GM18951 (cell line): ENCODE measurements at regions not wholly inside any gene's neighbourhood (a gene's known extent, or its start where the extent isn't known, plus 50 kb on each side); places are given as distances from the start of the nearest gene placed in this dataset.
"Not testable (repeated sequence)": the region's sequence is repeated elsewhere in the genome, so short reads cannot be mapped to it uniquely, and the experiment has no call there.

ENCODE experiments used
- POLR2A ChIP-seq: IDR thresholded peaks from 4 replicates; pipeline ENCODE4 v1.6.1; 2011; ENCODE audit warnings: mild to moderate bottlenecking; ENCODE audit not compliant: insufficient read length, insufficient read depth; ENCODE audit errors: extremely low read depth
- in situ Hi-C: fragments of 300-500 bp; cut with MboI; formaldehyde crosslinking; loops from one replicate; pipeline ENCODE4 v1.12.0; 2022; ENCODE audit warnings: low sequenced_read_pairs, mixed read lengths, inconsistent platforms; ENCODE audit not compliant: unreplicated experiment

- in situ Hi-C loops = no loop called here
- no peak for TF ChIP-seq POLR2A
Measured at GRCh38 chr6:140156131-140156530, 781.7 kb upstream of the CITED2 start.

GRCh38 chr6:140155451-140156126, 781.1 kb upstream of the CITED2 start:
- in situ Hi-C loops = no loop called here
- TF ChIP-seq POLR2A = no peak

DNA sequence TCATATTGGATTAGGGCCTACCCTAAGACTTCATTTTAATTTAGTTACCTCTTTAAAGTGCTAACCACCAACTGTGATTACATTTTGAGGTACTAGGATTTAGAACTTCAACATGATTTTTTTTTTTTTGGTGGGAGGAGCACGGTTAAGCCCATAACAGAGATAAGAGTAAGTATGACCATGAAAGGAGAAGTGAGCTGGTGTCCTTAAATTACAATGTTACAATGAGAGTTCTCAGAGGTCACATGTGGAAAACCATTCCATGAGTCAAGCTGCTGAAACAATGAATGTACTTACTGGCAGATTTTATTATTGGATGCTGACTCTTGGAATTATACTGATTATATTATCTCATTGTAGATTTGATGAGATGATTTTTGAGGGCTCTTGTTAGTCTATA, 779.3 kb upstream of the CITED2 start:
- no peak for TF ChIP-seq POLR2A
- in situ Hi-C loops = no loop called here

DNA sequence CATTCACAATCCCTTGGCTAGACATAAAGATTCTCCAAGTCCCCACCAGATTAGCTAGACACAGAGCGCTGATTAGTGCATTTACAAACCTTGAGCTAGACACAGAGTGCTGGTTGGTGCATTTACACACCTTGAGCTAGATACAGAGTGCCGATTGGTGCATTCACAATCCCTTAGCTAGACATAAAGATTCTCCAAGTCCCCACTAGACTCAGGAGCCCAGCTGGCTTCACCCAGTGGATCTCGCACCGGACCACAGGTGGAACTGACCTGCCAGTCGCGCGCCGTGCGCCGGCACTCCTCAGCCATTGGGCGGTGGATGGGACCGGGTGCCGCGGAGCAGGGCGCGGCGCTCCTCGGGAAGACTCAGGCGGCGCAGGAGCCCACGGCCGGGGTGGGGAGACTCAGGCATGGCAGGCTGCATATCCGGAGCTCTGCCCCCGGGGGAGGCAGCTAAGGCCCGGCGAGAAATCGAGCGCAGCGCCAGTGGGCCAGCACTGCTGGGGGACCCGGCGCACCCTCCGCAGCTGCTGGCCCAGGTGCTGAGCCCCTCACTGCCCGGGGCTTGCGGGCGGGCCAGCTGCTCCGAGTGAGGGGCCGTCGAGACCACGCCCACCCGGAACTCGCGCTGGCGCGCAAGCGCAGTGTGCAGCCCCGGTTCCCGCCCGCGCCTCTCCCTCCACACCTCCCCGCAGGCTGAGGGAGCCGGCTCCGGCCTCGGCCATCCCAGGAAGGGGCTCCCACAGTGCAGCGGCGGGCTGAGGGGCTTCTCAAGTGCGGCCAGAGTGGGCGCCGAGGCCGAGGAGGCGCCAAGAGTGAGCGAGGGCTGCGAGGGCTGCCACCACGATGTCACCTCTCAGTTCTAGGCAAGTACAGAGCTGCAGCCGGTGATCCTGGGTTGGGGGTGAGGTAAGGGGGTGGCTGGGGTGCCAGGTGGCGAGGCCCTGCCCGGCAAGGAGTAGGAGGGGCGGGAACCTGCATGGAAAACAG, 773.7 kb upstream of the CITED2 start:
- in situ Hi-C loops = not testable (repeated sequence)

GRCh38 chr6:140140891-140141290, 766.4 kb upstream of the CITED2 start:
- in situ Hi-C loops = no loop called here
- no peak for TF ChIP-seq POLR2A

DNA sequence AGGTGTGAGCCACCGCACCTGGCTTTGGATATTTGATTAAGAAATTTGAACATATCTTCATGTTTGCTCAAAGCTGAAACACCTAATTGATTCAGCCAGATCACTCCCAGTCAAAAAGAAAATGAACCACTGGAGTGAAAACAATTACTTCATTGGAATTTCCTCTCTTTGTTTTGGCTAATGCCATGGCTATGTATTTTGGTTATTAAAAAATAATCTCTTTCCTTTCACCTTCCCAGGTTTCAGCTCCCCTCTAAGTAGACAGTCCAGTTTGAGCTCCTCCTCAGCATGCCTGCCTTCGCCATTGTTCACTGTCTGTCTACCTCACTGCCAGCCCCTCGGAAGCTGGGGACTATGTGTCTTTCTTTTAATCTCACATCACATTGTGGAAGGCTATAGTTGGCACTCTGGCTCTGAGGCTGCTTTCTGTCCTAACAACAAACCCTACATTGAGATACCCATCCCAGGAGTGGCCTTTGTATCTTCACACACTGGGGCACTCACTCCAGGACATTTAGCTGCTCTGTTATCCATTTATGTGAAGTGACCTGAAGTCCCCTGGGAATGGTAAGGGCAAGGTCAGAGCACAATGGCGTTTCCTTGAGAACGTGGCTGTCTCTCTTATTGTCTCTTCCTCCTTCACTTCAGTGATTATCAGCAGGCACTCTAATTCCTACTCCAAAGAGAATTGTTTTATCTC, 764.0 kb upstream of the CITED2 start:
- TF ChIP-seq POLR2A = no peak
- in situ Hi-C loops = no loop called here

DNA sequence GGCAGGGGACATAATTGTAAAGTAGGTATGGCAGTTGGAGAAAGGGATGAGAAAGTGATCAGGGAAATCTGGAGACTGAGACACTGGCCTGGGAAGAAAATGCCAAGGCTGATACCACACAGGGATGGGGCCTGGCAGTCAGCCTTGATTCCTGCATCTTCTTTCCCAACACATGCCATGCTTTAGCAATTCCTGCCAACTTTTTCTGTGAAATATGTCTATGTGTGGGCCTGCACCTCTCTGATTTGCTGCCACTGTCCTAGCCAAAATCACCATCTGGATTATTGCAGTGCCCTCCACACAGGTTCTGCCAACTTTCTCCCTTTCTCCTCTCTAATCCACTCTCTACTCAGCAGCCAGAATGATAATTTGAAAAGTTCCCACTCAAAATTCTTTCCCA, 759.8 kb upstream of the CITED2 start:
- TF ChIP-seq POLR2A = no peak
- in situ Hi-C loops = no loop called here

GRCh38 chr6:140130074-140130473, 755.6 kb upstream of the CITED2 start:
- in situ Hi-C loops = no loop called here
- no peak for TF ChIP-seq POLR2A

GRCh38 chr6:140124498-140124897, 750.0 kb upstream of the CITED2 start:
- TF ChIP-seq POLR2A = no peak
- in situ Hi-C loops = no loop called here

DNA sequence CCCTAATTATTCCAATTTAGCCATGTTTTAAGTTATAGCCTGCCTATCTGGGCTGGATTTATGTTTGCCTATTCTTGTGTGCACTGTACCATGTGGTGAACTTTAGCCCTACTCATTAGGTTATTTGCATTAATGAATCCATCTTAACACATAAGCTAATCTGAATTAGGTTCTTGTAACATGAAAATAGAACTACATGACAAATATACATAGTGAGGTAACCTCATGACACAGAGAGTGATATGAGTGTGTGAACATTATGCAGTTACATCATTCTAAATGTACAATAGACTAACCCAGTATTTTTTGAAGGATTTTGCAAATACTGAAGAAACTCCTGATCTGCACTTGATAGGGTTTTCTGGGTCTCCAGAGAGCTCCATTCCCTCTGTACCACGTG, 733.7 kb upstream of the CITED2 start:
- no peak for TF ChIP-seq POLR2A
- in situ Hi-C loops = no loop called here

DNA sequence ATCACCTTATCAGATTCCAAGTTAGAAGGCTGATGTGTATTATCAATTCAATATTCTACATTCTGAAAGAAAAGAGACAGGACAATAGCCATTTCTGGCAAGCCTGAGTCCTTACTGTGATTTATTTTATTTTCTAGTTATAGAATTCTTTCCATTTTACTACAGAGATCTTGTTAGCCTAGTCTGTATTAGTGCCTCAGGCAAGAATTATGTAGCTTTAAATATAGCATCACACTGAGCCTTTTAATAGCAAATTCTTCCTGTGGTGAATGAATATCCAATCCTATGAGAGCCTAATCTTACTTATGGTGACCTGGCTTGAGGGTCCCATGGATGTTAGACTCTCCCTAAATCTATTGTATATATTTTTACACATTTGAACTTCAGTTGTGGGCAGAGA, 732.8 kb upstream of the CITED2 start:
- TF ChIP-seq POLR2A = no peak
- in situ Hi-C loops = no loop called here

DNA sequence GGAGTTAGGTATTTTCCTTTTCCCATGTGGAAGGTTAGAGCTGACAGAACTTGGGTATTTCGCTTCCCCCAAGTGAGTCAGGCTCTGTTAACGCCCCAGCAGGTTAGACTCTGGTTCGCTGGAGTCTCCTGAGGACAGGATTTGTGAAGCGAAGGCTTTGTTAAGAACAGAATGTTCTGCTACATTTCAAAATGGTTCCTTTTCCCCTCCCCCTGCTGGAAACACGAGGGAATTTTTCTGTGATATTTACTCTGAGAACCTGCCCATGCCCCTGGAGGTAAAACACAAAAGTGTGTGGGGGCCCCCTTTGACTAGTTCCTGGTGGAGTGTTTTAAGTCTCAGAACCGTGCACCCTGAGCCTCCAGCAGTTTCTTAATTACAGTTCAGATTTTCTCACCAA, 731.4 kb upstream of the CITED2 start:
- TF ChIP-seq POLR2A = no peak
- in situ Hi-C loops = no loop called here

- no peak for TF ChIP-seq POLR2A
- in situ Hi-C loops = no loop called here
Measured at GRCh38 chr6:140105241-140105640, 730.8 kb upstream of the CITED2 start.

- in situ Hi-C loops = no loop called here
Measured at GRCh38 chr6:140101818-140102217, 727.4 kb upstream of the CITED2 start.

GRCh38 chr6:140101367-140101766, 726.9 kb upstream of the CITED2 start:
- in situ Hi-C loops = no loop called here
- TF ChIP-seq POLR2A = no peak

More at GRCh38 chr6:140101818-140102217, 727.4 kb upstream of the CITED2 start:
- no peak for TF ChIP-seq POLR2A
